NCI-H1930 (cell line): ENCODE measurements at regions not wholly inside any gene's neighbourhood (a gene's known extent, or its start where the extent isn't known, plus 50 kb on each side); places are given as distances from the start of the nearest gene placed in this dataset.

Experiments
- DNase-seq, 2 experiments: peaks; one replicate each; lab custom pipeline; 2025; lab: John Stamatoyannopoulos, UW

DNA sequence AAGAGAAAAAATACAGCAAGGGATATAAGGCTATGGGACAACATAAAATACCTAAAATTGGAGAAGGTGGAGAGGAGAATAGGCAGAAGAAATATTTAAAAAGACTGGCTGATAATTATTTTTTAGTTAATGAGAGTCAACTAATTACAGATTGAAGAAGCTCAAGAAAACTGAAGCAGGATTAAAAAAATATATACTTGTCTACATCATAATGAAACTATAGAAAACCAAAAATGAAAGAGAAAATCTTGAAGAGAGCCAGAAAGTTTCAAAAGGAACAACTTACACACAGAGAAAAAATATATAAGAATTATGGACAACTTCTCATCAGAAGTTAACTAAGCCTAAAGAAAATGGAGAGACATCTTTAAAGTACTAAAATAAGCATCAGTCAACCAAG lies 62.9 kb upstream of the APCDD1 start:
- DNase-seq, result no peak

DNA sequence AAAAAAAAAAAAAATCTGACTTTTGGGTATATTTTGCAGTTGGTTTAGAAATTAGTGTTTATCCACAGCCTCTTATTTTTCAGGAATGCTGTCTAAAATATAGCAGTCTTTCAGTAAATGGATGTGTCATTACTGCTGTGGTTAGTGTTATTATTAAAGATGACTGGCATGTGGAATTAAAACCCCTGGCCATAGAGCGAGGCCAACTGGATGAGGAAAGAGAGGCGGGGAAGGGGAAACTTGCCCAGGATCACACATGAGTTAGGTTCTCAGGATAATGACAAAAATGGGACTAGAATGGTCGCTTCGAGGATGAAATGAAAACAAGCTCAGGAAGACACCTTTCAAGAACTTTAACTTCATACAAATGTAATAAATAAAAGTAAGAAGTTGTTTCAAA lies 57.4 kb upstream of the APCDD1 start:
- DNase-seq, result no peak

GRCh38 chr18:10398571-10398970 lies 55.9 kb upstream of the APCDD1 start:
- no peak for DNase-seq

- no peak for DNase-seq
Measured at GRCh38 chr18:10399465-10399864, 55.0 kb upstream of the APCDD1 start.

GRCh38 chr18:10400534-10401307 lies 53.7 kb upstream of the APCDD1 start:
- no peak for DNase-seq

DNA sequence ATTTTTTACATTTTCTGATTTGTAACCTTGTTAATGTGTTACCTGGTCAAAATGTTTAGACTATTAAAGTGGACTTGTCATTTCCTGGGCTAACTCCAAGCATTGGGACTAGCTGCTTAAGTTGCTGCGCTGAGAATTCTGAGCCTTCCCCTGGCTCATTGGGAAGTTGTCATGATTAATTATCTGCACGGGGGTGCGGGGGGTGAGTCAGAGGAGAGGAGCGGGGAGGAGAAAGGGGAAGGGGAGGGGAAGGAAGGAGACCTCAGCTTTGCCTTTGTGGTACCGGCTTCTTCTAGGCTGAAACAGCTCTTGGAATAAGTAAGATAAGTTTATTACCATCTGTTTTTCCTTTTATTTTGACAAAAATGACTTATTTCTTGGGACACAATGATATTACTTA lies 52.9 kb upstream of the APCDD1 start:
- no peak for DNase-seq

- no peak for DNase-seq
Measured at GRCh38 chr18:10401930-10402329, 52.5 kb upstream of the APCDD1 start.

- DNase-seq, result no peak
Measured at GRCh38 chr18:10402871-10403559, 51.4 kb upstream of the APCDD1 start.

DNA sequence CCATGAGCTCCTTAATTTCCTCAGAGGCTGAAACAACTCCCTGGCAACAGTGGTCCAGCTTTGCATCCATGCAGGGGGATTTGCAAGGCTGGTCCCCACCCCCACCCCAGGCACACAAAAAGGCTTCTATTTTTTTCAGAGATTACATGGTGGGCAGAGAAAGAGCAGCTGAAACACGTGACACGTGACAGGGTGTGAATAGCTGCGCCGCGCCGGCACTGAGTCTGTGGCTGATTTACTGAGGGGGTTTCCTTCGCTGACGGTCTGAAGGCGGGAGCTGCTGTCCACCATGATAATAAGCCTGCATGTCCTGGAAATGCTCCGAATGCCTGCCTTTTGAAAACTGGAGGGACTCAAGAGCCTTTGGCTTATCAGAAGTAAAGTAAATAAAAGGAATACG lies 50.7 kb upstream of the APCDD1 start:
- no peak for DNase-seq

- no peak for DNase-seq
Measured at GRCh38 chr18:10404168-10404567, 50.3 kb upstream of the APCDD1 start.
